DMS 273 treated with DMSO at 0.1 percent for 48 hours (cell line): ENCODE measurements at regions not wholly inside any gene's neighbourhood (a gene's known extent, or its start where the extent isn't known, plus 50 kb on each side); places are given as distances from the start of the nearest gene placed in this dataset.

ENCODE experiments used
- DNase-seq: peaks from one replicate; lab custom pipeline; 2025; lab: John Stamatoyannopoulos, UW

DNA sequence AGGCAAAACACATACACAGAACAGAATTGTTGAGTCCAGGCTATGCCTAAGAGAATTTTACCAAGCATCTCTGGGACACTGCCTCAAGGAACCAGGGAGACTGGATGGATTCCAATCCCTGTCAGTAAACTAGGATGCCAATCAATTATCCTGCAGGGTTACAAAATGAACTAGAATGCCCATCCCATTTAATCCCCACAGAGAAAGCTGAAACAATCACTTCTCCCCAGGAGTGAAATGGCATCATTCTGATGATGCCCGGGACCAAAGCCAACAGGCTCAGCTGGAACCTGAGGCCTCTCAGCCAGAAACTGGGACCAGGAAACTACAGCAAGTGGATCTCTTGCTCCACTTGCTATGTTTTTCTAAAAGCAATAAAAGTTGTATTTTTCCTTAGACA lies 130.0 kb upstream of the TJP1 start:
- DNase-seq: no peak

DNA sequence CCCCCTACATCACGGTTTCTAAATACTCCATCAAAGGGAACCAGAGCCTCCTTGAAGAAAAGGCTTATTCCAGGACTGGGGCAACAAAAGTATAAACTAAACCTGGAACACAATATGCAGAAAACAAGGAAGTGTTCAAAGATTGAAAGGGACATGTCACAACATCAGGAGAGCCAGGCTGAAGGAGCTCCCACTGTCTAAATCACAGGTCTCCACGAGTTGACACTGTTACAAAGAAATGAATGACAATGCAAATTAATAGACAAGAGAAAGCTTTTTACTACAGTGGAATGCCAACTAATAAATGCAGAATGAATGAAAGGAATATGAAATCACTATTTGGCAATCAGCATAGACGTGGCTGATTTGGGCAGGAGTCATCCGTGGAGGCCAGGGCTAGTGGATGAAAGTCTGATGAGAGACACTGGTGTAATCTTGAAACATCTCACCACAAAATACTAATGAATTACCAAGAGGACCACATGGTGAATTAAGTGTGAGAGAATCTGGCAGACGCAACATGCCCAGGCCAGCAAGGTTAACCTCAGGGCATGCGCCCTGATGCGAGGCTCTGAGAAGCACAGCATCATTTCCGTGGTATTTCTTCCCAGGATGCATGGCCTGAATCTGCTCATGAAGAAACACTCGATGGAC lies 123.8 kb upstream of the TJP1 start:
- DNase-seq: no peak

DNA sequence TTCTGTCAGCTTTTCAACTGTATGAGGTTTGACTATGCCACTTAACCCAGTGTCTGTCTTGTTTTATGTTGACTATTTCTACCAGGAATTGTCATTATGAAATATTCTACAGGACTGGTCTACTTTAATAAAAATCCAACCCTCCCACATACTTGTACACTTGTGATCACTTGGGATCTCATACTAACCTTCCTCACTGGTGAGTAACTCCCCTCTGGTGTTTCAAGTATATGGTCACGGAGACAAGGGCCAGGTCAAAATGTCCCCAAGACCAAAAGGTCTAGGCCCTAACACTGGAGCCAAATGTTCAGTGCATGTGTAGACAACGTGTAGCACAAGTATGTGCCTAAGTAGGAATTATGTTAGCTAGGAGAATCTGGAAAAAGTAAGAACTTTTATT lies 122.7 kb upstream of the TJP1 start:
- DNase-seq: no peak

DNA sequence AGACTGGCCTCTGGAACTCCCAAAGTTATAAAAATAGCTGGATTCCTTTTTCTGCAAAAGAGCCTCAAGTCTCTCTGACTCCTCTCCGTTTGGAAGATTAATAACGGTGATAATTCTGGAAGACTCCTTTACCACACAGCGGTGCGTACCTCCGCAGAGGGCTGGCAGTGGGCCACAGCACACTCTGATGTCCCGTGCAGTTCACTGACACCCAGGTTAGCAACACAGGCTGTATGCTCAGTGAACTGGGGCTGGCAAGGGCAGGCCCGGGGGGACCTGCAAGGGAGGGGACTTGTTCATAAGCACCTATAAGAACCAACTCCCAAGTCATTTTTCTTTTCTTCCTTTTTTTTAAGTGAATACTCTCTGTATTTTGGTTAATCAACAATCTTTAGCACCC lies 120.3 kb upstream of the TJP1 start:
- no peak for DNase-seq

DNA sequence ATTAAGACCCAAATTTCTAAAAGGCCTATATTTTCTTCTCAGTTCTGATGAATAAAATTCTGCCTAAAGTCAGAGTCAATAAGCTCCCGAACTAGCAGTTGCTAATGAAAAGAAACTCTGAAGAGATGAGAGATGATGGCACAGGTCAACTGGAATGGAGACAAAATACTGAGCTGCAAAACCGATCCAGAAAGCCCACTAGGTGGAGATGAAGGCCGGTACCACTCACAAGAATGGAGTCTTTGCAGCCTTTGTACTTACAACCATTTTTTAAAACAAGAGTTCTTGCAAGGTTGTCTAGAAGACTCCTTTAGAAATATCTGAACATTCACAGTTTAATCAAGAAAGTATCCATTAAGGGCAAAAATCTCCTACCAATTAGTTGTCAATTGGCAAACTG lies 119.9 kb upstream of the TJP1 start:
- no peak for DNase-seq

DNA sequence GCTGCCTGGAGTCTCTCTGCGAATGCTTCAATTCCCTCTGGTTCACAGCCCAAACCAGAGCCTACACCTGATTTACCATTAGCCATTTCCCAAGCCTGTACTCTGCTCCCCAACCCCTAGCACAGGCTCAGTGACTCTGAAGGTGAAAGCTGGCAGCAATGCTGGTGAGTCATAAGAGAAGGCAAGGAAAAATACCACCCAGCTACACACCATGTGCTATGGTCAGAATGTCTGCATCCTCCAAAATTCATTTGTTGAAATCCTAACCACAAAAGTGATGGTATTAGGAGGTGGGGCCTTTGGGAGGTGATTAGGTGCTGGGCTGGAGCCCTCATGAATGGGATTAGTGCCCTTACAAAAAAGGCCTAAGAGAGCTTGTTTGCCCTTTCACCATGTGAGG lies 117.1 kb upstream of the TJP1 start:
- no peak for DNase-seq

DNA sequence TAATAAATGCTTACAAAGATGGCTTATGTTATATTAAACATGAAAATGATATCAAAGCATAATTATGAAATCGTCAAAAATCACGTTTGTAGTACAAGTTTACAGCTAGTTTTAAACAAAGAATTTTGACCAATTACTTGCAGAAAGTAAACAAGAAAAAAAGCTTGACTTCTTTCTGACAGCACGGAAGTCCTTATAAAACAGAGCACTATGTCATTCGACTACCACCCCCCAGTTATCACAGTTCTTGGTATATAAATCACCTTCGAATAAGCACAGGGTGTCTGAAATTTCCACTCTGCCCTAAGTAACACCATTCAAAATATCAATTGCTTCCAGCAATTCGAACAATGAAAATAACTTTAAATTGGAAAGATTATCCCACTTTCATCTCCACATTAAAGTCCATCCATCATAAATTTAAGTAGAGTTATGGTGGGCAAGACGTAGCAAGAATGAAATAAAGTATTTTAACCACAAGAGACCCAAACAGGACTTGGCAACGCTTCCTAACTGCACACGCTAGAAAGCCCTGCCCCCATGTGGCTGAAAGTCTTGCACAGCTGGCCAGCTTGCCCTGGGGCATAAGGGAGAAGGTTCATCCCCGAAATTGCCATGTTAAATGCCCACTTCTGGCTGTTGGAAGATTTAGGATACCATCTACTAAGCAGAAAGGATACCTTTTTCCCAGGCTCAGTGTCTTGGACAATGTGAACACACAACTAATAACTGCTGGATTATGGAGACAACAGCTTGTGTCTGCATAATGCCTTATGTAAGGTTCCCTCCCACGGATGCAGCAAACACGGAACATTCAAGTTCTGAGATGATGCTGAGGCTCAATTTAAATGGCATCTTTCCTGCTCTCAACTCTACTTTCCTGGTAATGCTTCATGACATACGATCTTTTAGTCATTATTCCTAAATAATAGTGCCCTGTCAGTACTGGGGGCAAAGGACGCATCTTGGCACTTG lies 116.4 kb upstream of the TJP1 start:
- no peak for DNase-seq

DNA sequence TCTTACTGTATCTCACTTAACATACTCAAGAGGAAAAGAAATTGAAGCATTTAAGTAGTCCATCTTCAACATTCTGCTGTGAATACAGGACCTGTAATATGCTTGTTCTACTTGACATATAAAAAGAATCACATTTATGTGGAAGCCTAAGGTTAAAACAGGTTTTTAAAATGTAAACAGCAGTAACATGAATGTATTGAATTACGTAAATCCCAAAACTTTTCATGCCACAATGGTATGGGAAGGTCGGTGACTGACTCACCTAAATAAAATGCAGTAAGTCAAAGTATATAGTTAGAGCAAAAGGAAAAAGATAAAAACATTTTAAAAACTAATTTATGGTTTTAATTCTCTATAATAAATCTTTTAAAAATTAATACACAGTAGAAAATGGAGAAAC lies 115.7 kb upstream of the TJP1 start:
- no peak for DNase-seq

DNA sequence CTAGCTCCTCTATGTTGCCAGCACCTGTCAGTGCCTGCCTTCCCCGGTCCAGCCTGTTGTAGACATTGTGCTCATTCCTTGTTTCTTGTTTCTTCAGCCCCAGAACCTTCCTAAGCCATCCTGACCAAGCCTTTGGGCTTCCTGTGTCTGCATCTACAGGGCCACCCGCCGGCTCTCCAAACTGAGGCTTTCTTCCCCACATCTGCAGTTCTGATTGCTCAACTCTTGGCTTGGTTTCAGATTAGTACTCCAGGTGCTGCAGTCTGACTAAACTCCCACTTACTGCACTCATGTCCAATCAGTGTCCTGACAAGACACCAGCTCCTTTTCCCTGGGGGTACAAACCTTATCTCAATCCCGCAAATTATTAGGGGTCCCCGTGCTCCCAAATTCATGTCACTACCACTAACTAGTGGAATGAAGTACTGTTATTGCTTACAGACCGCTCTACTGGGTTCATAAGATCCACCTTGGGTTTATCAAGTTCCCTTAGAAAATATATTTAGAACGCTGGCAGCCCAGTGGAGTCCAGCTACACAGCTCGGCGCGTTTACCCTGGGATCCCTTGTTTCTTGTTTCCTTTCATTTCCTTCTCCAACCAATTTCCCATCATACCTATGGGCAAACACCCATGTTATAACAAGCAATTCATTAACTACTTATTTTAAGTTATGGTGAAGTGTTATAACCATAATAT lies 114.2 kb upstream of the TJP1 start:
- DNase-seq: no peak

DNA sequence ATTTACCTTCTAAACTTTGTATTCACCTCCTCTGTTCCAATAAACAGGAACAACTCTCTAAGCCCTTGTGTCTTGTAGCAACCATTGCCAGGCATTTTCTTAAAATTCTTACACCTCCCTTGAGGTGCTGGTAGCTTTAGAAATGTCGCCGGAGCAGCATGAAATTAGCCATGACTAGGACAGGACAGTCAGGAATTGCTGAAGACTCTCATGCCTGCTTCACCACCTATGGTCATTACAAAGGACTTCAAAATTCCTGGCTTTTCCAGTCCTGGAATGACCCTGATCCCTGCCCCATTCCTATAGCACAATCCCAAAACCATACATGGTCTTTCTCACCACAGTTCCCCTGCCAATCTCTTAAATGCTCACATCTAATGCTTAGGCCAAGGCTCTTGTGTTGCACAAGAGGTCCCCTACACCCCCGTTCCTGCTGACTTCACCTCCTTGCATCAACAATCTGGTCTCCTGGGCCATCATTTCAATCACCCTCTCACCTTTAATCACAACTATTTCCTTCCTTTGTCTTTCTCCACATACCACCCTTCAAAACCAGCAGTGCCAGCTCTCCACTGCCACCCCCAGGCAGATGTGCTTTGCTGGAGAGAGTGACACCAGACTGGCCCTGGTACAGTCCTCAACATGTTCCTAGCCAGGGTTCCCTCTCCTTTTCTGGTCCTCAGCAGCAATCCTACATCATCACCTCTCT lies 113.2 kb upstream of the TJP1 start:
- no peak for DNase-seq

DNA sequence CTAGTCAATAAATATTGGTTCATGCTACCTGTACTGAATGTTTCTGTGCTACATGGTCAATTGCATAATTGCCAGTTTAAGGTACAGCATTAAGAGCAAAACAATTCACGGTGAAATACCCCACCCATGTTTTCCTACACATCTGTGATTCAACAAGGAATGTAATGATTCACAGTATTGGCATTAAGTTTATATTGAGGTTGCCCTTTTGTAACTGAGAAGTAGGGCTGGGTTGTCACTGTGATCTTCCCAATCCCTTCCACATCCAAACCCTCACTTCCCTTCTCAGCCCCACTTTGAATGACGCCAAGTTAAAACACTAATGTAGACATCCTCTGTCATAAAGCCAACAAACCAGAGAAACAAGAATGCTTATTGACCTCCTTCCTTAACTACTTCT lies 112.0 kb upstream of the TJP1 start:
- no peak for DNase-seq

DNA sequence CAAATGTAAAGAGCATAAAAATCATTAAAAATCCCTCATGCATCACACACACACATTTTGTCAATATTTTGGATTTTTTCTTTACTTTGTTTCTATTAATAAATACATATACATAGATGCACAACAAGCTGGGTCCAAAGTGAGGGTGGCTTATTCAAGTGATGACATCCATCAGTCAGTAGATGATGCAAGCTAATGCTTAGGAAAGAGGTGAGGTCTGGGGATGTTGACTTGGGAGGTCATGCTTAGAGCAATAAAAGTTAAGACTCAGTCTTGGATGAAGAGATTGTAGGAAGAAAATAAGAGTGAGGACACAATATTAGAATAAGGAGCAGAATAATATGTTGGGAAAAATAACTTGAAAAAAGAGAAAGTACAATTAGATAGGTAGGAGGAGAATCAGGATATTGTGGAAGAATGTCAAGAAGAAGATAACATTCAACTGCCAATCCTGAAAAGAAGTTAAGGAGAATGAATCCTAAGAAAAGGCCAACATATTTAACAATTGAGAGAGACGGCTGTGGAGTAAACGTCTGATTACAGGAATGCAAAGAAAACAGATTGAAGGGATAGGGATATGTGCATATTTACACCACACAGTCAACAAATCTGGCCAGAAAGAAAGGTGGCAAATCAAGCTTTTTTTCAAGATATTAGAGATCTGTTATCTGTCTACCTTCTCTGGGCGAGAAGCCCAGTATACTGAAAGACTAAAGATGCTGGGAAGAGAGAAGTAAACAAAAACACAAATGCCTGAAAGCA lies 111.0 kb upstream of the TJP1 start:
- no peak for DNase-seq

DNA sequence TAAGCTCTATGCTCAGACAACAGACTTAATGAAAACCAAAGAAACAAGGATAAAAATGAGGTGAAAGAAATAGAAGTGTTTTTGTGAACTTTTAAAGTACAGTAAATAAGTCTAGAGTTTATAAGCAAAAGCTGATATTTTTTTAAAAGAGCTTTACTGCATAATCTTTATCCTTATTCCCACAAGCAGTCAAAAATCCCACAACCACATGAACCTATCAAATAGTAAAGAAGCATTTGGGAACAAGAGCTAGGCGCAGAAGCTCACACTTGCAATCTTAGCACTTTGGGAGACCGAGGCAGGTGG lies 103.8 kb upstream of the TJP1 start:
- DNase-seq: no peak

DNA sequence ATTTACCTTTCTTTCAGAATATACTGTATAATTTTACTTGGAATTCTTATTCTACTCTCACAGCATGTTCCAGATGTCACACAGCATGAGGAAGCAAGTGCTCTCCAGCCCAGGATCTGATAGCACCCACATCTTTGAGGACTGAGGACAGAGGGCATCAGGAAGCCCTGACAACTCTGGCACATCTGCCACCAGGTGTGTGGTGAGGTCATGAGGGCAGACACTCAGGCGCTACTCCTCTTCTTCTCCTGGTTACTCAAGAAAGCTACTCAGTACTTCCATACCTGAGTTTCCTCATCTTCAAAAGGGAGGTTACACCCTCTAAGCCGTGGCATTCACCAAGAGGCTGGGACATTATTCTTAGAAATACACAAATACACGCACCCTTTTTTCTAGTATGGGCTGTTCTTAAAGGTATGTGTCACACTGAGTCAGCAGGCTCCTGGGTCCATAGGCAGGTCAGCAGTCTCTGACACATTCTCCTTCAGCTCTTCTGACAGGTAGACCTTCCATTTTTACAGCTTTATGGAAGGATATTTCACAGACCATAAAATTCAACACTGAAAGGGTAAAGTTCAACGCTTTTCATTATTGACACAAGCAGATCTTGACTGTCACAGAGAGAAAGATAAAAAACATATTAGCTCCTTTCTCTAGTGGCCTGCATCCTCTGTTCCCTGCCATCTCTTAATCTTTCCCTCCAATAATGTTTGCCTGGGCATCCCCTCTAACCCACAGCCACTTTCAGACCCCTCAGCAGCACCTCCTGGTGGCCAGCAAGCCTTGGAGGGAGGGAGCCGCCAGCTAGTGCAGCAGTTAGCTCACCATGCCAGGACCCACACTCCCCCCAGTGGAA lies 103.2 kb upstream of the TJP1 start:
- peak; percentile 6 for DNase-seq

DNA sequence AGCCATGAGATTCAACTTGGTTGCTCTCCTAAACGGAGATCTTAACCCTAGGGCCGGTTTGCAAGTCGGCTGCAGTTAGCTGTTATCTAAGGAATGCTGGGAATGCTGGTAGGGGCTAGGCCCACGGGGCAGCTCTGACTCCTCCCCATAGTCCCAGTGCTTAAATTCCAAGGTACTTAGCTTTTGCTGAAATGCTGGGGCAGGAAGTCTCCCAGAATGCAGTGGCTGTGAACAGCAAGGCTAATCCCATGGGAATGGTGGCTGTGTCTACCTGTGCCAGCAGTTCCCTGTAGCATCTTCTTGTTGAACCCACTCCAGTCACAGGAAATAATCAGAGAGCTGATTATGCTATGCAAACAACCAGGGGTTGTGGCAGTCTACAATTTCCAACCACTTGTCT lies 102.5 kb upstream of the TJP1 start:
- no peak for DNase-seq

DNA sequence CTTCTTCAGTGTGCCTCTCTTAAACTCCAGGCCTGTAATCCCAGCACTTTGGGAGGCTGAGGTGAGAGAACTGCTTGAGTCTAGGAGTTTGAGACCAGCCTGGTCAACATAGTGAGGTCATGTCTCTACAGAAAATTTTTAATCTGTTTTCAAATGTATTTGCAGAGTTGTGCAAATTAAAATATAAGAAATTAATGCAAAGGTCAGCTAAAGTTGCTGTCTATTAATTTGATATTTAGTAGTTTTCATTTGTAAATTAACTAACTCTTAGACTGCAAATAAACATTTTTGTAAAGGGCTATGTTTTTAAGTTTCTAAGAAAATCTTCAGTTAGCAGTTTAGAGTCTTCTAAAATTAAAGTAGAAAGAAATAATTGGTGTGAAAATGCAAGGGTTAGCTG lies 99.9 kb upstream of the TJP1 start:
- DNase-seq: no peak

DNA sequence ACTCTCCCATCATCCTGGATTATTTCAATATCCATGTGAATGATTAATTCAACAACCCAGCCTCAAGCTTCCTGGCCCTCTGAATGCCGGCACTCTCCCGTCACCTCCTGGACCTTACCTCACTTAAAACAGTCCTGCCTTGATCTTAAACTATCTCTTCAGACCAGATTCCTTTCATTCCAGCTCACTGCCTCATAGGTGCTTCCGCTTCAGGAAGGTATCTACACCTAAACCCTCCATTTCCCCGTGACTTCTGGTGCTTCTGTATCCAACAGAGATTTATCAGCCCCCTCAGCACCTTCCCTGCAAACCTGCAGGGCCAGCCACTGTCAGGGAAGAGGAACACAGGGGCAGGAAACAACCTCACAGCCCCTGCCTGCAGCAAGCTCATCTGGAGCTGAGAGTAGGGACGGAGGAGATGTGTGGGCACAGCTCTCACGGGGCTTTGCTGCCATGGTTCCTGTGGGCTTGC lies 98.9 kb upstream of the TJP1 start:
- DNase-seq: no peak

DNA sequence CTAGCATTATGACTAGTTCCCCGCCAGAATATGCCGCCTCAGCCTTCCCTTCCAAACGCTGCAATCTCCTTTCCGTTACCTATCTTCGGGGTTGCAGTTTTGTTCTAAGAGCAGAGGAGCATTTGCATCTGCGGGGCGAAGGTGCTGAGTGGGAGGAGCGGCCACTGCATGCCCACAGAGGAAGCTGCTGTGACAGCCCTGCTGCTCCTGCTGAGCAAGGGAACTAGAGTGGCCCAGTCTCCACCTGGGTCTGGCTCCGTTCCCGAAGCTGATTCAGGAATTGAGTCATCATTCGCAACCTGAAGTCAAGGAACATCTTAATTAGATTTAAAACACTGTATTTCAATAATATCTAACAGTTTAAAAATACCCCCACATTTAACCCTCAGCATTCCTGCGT lies 98.2 kb upstream of the TJP1 start:
- DNase-seq: no peak

DNA sequence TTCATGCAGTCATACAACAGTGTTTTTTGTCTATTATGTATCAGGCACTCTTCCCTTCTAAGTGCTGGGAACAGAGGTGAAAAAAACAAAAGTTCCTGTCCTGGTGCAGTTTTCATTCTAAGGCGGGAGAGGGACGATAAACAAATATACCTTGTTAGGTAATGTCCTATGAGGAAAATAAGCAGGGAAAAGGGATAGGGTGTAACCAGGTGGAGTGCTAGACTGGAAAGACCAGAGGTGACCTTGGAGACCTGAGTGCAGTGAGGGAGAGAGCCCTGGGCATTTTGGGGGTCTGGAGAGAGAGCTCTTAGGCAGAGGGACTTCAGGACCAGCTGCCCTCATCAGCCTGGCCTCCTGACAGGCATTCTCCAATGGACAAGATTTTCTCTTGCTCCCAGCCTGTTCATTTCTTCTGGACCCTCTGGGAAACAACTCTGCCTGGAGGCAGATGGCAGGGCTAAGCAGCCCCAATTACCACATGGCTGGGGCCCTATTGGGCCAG lies 97.2 kb upstream of the TJP1 start:
- DNase-seq: no peak
